DOHH2 (cell line): ENCODE measurements at regions not wholly inside any gene's neighbourhood (a gene's known extent, or its start where the extent isn't known, plus 50 kb on each side); places are given as distances from the start of the nearest gene placed in this dataset.

Experiments
- H3F3A ChIP-seq: fragments of 200-600 bp; sonication (generic), shearing (Covaris generic); 2 replicates; pipeline ENCODE4 v1.6.0; 2016; ENCODE audit warnings: antibody characterized with exemption, mild to moderate bottlenecking; ENCODE audit not compliant: control insufficient read depth, insufficient read depth
- H3K27ac ChIP-seq: fragments of 200-600 bp; sonication (generic); 2 replicates; pipeline ENCODE4 v1.5.1; 2014; ENCODE audit warnings: low read depth, mild to moderate bottlenecking, low read length, moderate library complexity
- H3K27me3 ChIP-seq: fragments of 200-600 bp; sonication (generic); 2 replicates; pipeline ENCODE4 v1.6.1; 2014; ENCODE audit warnings: mild to moderate bottlenecking, low read length, mixed read lengths; ENCODE audit not compliant: control insufficient read depth
- H3K36me3 ChIP-seq: fragments of 200-600 bp; sonication (generic); 2 replicates; pipeline ENCODE4 v1.6.1; 2014; ENCODE audit warnings: mild to moderate bottlenecking, low read length, moderate library complexity, mixed read lengths; ENCODE audit not compliant: control insufficient read depth
- H3K4me1 ChIP-seq: fragments of 200-600 bp; sonication (generic); 2 replicates; pipeline ENCODE4 v1.6.1; 2014; ENCODE audit warnings: mild to moderate bottlenecking, low read length, mixed read lengths; ENCODE audit not compliant: control insufficient read depth
- H3K4me2 ChIP-seq: fragments of 200-600 bp; sonication (generic); 2 replicates; pipeline ENCODE4 v1.6.0; 2014; ENCODE audit warnings: mild to moderate bottlenecking, low read length, moderate library complexity
- H3K4me3 ChIP-seq: fragments of 200-600 bp; sonication (generic); 2 replicates; pipeline ENCODE4 v1.5.1; 2014; ENCODE audit warnings: mild to moderate bottlenecking, low read length, mixed read lengths
- H3K79me2 ChIP-seq: fragments of 200-600 bp; sonication (generic); 2 replicates; pipeline ENCODE4 v1.6.1; 2014; ENCODE audit warnings: mild to moderate bottlenecking, low read length, mixed read lengths; ENCODE audit not compliant: control insufficient read depth
- H3K9me2 ChIP-seq: fragments of 200-600 bp; sonication (generic); replicated peaks from 2 replicates; pipeline ENCODE4 v1.6.1; 2014; ENCODE audit warnings: mild to moderate bottlenecking, low read length, mixed read lengths; ENCODE audit not compliant: control insufficient read depth
- H3K9me3 ChIP-seq: fragments of 200-600 bp; sonication (generic); 2 replicates; pipeline ENCODE4 v1.6.1; 2014; ENCODE audit warnings: antibody characterized with exemption, low read length, mixed read lengths; ENCODE audit not compliant: control insufficient read depth, insufficient read depth
- H4K20me1 ChIP-seq: fragments of 200-600 bp; sonication (generic); 2 replicates; pipeline ENCODE4 v1.6.0; 2014; ENCODE audit warnings: low read depth, mild to moderate bottlenecking, antibody characterized with exemption, low read length, moderate library complexity; ENCODE audit not compliant: control insufficient read depth, insufficient read depth
- CTCF ChIP-seq: fragments of 200-600 bp; sonication (generic); IDR thresholded peaks from one replicate; pipeline ENCODE4 v1.5.1; 2014; ENCODE audit warnings: antibody characterized with exemption, mild to moderate bottlenecking, low read depth, low read length; ENCODE audit not compliant: poor library complexity, severe bottlenecking
- EZH2phosphoT487 ChIP-seq: fragments of 200-600 bp; sonication (generic); IDR thresholded peaks from 2 replicates; pipeline ENCODE4 v1.6.1; 2017; ENCODE audit warnings: borderline replicate concordance, mild to moderate bottlenecking, antibody characterized with exemption, low read length, moderate library complexity, mixed read lengths

- Histone ChIP-seq H3K4me3 (no peak overlapping the region), H3K9me3 (no peaks in the 10 kb centered on the region), H4K20me1 (no peaks in the 10 kb centered on the region), H3F3A (no peaks in the 10 kb centered on the region), H3K36me3 (no peaks in the 10 kb centered on the region), H3K9me2 (no peaks in the 10 kb centered on the region), H3K4me2 (no peak overlapping the region), H3K79me2 (no peaks in the 10 kb centered on the region), H3K4me1 (no peaks in the 10 kb centered on the region), H3K27me3 (no peaks in the 10 kb centered on the region), H3K27ac (no peak overlapping the region)
- TF ChIP-seq CTCF (no peak), EZH2phosphoT487 (no peak)
Measured at GRCh38 chr7:80277434-80278427, 143.1 kb downstream of the GNAI1 start.
